ENCODE measurements at regions not wholly inside any gene's neighbourhood (a gene's known extent, or its start where the extent isn't known, plus 50 kb on each side); places are given as distances from the start of the nearest gene placed in this dataset.

- H3K4me3 ChIP-seq (ENCODE audit: low read depth, low read length), result no peak overlapping the region
- H3K9me3 ChIP-seq (ENCODE audit: control insufficient read depth, low read length), result no peaks in the 10 kb centered on the region
- H3K36me3 ChIP-seq (ENCODE audit: control insufficient read depth, insufficient read depth, low read length), result no peaks in the 10 kb centered on the region
- no peak overlapping the region for H2AFZ ChIP-seq
- H3K27ac ChIP-seq, result no peak overlapping the region
- no peaks in the 10 kb centered on the region for H3K4me1 ChIP-seq
- H3K79me2 ChIP-seq, result no peaks in the 10 kb centered on the region
- H3K4me2 ChIP-seq (ENCODE audit: low read length), result no peak overlapping the region
- TF ChIP-seq CTCF (IDR thresholded peaks at IDR 0.05), result no peak
- no peaks in the 10 kb centered on the region for H3K27me3 ChIP-seq (ENCODE audit: control insufficient read depth, insufficient read depth, low read length)
- no peak overlapping the region for H3K9ac ChIP-seq
These were observed 1109.1 kb upstream of the NRXN1 start for GRCh38 chr2:52141076-52141475.

- Histone ChIP-seq H3K4me1 (no peaks in the 10 kb centered on the region), H3K79me2 (no peaks in the 10 kb centered on the region), H3K27me3 (ENCODE audit: control insufficient read depth, insufficient read depth, low read length) (no peaks in the 10 kb centered on the region), H3K4me3 (ENCODE audit: low read depth, low read length) (no peak overlapping the region), H2AFZ (no peak overlapping the region), H3K9me3 (ENCODE audit: control insufficient read depth, low read length) (no peaks in the 10 kb centered on the region), H3K27ac (no peak overlapping the region), H3K36me3 (ENCODE audit: control insufficient read depth, insufficient read depth, low read length) (no peaks in the 10 kb centered on the region), H3K9ac (no peak overlapping the region), H3K4me2 (ENCODE audit: low read length) (no peak overlapping the region)
- TF ChIP-seq CTCF (IDR thresholded peaks at IDR 0.05), result no peak
These were observed 1107.3 kb upstream of the NRXN1 start for GRCh38 chr2:52139241-52139640.

GRCh38 chr2:52135235-52135634, 1103.3 kb upstream of the NRXN1 start:
- H3K4me1 ChIP-seq, result no peaks in the 10 kb centered on the region

GRCh38 chr2:52128081-52128480, 1096.1 kb upstream of the NRXN1 start:
- no peaks in the 10 kb centered on the region for H3K79me2 ChIP-seq
- no peaks in the 10 kb centered on the region for H3K36me3 ChIP-seq (ENCODE audit: control insufficient read depth, insufficient read depth, low read length)
- no peak overlapping the region for H3K4me3 ChIP-seq (ENCODE audit: low read depth, low read length)
- no peaks in the 10 kb centered on the region for H3K27me3 ChIP-seq (ENCODE audit: control insufficient read depth, insufficient read depth, low read length)
- H3K4me1 ChIP-seq, result no peaks in the 10 kb centered on the region
- H3K9me3 ChIP-seq (ENCODE audit: control insufficient read depth, low read length), result no peaks in the 10 kb centered on the region
- no peak overlapping the region for H3K4me2 ChIP-seq (ENCODE audit: low read length)
- H3K27ac ChIP-seq, result no peak overlapping the region
- no peak for TF ChIP-seq CTCF (IDR thresholded peaks at IDR 0.05)
- H3K9ac ChIP-seq, result no peak overlapping the region
- H2AFZ ChIP-seq, result no peak overlapping the region

More at GRCh38 chr2:52135235-52135634, 1103.3 kb upstream of the NRXN1 start:
- H3K79me2 ChIP-seq, result no peaks in the 10 kb centered on the region
- H3K9ac ChIP-seq, result no peak overlapping the region
- no peaks in the 10 kb centered on the region for H3K9me3 ChIP-seq (ENCODE audit: control insufficient read depth, low read length)
- TF ChIP-seq CTCF (IDR thresholded peaks at IDR 0.05), result no peak
- H3K4me3 ChIP-seq (ENCODE audit: low read depth, low read length), result no peak overlapping the region
- no peaks in the 10 kb centered on the region for H3K27me3 ChIP-seq (ENCODE audit: control insufficient read depth, insufficient read depth, low read length)
- no peak overlapping the region for H3K4me2 ChIP-seq (ENCODE audit: low read length)
- no peak overlapping the region for H3K27ac ChIP-seq
- no peaks in the 10 kb centered on the region for H3K36me3 ChIP-seq (ENCODE audit: control insufficient read depth, insufficient read depth, low read length)
- no peak overlapping the region for H2AFZ ChIP-seq

GRCh38 chr2:52127527-52127926, 1095.6 kb upstream of the NRXN1 start:
- Histone ChIP-seq H3K9ac (no peak overlapping the region), H3K36me3 (ENCODE audit: control insufficient read depth, insufficient read depth, low read length) (no peaks in the 10 kb centered on the region), H3K4me1 (no peaks in the 10 kb centered on the region), H3K4me3 (ENCODE audit: low read depth, low read length) (no peak overlapping the region), H3K27me3 (ENCODE audit: control insufficient read depth, insufficient read depth, low read length) (no peaks in the 10 kb centered on the region), H3K27ac (no peak overlapping the region), H2AFZ (no peak overlapping the region), H3K9me3 (ENCODE audit: control insufficient read depth, low read length) (no peaks in the 10 kb centered on the region), H3K79me2 (no peaks in the 10 kb centered on the region), H3K4me2 (ENCODE audit: low read length) (no peak overlapping the region)
- TF ChIP-seq CTCF (IDR thresholded peaks at IDR 0.05), result no peak

Measured in parathyroid adenoma (tissue), 2 donors.